GM19463 (cell line): ENCODE measurements at regions not wholly inside any gene's neighbourhood (a gene's known extent, or its start where the extent isn't known, plus 50 kb on each side); places are given as distances from the start of the nearest gene placed in this dataset.

ENCODE experiments used
- ATAC-seq: cut with Tn5 transposase; IDR thresholded peaks from one replicate; pipeline ENCODE4 v1.9.1; 2021; ENCODE audit warnings: mild to moderate bottlenecking, moderate library complexity; ENCODE audit not compliant: unreplicated experiment

DNA sequence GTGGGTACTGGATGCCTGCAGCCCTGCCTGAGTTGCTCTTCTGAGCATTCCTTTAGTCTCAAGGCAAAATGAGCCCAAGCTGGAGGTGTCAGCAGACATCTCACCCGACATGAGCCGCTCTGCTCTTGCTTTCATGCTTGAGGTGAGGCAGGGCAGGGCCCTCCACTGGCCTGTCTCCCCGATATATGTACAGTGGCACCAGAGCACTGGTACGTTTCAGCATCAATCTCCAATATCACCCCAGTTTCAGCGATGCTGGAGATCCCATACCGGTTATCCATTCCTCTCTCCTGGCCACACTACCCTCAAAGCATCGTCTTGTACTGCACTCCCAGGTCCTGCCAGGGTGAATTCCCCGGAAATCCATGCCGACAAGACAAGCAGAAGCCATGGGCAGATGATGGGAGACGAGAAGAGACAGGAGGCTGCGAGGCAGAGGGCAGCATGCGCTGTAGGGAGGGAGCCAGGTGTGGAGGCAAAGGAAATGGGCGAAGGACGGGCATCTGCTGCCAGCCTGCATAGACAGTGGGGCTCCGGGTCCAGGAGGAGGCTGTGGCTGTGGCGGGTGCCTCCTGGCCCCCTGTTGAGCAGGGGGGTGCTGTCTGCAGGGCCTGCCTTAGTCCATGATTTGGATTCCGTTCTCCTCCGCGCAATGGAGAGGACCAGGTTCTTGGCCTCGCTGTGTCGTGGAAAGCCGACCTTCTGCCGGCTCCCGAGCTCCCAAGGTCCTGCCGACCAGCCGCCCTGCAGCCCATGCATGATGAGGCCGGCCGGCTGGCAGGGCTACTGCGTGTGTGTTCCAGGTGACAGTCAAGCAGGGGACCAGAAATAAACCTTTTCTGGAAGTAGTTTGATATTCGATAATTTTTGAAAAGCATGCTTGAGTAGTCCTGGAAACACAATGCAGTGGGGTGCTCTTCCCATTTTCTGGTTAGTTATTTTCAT, 152.2 kb upstream of the IRX2 start:
- ATAC-seq = no peak

GRCh38 chr5:2902742-2903297, 151.3 kb upstream of the IRX2 start:
- ATAC-seq = no peak

DNA sequence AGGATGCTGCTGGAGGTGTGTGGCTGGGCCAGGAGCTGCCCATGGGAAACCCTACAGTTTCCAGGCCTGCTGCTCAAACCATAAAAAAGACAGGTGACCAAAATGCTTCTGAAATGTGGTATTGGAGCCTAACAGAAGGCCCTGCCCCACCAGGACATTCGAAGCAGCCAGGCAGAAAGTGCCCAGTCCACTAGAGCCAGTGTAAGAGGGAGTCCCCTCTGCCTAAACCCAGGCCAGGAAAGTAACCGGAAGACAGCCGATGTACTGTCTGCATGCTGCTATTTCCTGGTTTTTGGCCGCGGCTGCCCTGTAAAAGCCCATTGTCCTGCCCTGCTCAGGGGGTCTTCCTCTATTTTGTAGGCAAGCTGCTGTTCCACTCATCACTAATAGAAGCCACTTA, 150.7 kb upstream of the IRX2 start:
- no peak for ATAC-seq

DNA sequence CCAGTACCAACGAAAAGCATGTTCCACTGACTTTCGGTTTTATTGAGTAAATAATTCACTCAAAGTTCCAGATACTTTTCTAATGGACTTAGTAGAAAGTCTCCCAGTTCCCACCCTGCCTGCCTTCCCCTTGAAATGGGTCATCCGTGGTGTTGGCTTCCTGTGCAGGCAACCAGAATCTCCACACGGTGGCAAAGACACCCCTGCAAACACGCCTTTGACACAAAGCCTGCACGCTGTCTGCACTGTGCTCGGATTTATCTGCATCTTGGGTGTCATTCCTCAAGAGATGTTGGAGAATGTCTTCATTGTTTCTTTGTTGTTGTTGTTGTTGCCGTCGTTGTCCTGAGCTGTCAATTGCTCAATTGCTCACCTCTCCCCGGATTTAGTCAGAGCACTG, 150.0 kb upstream of the IRX2 start:
- ATAC-seq = no peak

DNA sequence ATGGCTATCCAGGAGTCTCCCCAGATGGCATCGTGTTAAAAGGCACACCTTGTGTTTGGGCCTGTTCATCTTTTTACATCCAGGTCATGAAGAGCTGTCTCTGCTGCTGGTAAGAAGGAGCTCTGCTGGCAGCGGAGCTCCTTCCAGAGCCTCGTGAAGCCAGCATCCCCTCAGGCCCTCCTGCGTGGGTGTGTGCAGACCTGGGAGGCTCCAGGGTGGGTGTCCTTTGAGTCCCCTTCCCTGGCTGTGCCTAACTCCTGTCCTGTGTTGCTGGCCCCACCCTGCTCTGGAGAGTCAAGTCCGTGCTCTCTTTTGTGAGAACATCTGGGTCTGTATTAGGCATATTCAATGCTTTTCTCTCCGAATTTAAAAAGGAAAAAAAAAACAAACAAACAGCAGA, 149.6 kb upstream of the IRX2 start:
- no peak for ATAC-seq

DNA sequence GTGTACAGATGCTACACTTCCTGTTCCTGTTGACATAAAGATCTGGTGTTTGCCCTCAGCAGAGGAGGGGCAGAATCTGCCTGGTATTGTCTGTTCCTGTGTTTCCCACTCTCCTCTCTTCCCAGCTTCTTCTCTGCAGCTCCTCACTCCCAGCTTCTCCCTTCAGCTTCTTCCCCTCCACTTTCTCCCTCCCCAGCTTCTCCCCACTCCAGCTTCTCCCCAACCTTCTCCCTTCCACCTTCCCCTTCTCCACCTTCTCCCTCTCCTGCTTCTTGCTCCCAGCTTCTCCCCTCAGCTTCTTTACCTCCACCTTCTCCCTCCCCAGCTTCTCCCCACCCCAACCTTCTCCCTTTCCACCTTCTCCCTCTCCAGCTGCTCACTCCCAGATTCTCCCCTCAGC, 148.9 kb upstream of the IRX2 start:
- ATAC-seq = no peak

DNA sequence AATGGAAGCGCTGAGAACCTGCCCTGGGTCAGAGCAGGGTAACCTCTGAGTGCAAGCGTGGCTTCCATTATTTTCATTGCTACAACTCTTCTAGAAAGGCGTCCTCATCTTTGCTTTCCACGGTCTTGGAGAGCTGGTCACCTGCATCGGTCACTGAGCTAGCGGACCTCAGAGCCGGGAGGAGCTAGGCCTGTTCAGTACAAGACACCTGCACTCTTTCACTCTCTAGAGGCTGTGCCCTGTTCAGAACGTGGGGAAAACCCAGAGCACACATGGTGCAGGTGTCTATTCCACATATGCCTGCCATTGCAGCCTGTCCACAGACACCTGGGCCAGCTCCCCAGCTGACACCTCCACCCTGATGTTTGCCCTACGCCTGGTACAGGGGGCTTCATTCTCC, 147.8 kb upstream of the IRX2 start:
- ATAC-seq = no peak

GRCh38 chr5:2898661-2899060, 147.2 kb upstream of the IRX2 start:
- no peak for ATAC-seq

DNA sequence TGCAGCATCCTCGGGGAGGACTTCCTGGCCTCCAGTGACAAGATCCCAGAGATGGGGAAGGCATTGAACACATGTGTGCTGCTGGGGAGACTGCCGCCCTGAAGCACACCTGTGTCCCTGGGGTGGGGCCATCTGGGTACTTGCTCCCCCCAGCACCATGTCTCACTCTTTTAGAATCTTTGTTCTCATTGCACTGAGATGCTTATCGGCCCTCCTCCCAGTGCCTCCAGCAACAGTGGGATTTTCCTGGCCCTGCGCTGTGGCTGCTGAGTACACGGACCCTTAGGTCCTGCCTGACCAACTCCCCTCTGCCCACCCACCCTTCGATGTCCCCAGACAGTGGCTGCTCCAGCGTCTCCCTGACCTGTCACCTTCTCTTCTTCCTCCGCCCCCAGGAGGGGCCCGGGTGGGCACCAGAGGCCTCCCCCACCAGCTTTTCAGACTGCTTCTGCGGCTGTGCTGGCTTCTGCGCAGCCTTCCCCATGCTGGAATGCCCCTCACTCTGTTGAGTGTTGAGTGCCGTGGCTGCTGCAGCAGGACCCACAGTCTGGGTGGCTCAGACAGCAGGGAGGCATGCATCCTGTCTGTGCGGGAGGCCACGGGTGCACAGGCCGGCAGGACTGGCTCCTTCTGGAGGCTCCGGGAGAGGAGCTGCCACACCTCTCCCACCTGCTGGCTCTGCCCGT, 145.9 kb upstream of the IRX2 start:
- no peak for ATAC-seq

DNA sequence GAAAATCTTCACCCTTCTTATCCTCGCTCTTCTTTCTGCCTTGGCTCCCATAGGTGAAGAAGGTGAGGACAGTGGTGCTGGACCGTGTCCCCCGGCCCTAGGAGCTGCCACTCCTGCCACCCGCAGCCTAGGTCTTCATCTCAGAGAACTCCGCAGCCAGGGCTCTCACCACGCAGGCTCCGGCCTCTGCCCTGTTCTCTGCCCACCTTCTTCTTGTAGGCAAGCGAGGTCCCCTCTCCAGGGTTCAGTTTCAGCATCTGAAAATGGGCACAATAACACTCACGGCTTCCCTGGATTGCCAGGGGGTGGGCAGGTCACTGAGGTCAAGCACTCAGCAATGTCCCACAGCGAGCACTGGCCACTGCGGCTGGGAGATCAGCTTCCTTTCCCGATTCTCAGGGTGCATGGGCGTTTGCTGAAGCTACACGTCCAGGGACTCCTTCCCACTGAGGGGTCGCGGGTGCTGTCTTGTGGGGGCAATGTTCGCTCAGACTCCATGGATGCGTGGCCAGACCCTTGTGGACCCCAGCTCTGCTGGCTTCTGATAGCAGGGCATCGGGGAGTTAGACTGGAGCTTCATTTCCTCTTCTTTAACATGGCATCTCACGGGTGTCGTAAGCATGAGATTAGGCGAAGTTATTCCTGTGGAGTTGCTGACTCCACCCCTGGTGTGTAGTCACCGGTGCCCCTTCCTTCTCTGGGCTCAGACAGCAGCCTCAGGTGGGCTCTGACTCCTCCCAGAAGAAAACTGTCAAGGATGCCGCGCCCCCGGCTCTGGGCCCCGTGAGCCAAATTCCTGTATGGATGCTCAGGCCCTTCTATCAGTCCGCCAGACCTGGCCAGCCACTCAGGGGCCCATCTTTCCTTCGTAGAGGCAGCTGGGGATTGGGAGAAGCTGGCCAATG, 145.1 kb upstream of the IRX2 start:
- ATAC-seq = no peak

GRCh38 chr5:2895876-2896275, 144.4 kb upstream of the IRX2 start:
- no peak for ATAC-seq

DNA sequence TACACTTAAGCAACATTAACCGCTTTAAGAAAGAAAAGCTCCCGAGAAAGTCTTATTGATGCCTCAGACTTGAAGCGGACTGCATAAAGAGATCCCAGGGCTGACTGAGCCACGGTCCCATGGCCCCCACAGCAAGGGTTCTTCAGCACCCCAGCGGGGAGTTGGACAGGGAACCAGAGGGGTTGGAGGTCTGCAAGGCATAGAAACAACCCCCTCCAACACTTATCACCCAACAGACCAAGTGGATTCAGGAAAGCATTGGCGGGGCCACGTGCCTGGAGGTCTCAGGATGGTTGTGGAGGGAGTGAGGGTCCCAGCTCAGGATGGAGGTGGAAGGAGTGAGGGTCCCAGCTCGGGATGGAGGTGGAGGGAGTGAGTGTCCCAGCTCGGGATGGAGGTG, 143.7 kb upstream of the IRX2 start:
- no peak for ATAC-seq

GRCh38 chr5:2894736-2895135, 143.3 kb upstream of the IRX2 start:
- ATAC-seq = no peak

DNA sequence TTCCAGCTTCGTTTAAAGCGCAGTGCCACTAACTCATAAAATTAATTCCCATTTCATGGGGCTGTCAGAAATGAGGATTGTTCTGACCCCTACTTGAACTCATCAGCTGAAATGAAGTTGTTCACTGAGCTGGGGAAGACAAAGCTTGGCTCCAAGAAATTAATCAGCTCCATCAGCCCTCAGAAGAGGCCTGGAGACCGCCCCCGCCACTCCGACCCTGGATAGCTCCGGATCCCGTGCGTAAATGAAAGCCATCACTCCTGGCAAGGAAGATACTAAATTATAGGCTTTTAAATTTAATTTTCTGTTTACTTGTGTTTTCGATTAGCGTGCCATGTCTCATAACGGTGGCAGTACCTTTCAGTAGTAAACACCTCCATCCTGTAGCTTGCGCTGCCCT, 142.8 kb upstream of the IRX2 start:
- no peak for ATAC-seq

DNA sequence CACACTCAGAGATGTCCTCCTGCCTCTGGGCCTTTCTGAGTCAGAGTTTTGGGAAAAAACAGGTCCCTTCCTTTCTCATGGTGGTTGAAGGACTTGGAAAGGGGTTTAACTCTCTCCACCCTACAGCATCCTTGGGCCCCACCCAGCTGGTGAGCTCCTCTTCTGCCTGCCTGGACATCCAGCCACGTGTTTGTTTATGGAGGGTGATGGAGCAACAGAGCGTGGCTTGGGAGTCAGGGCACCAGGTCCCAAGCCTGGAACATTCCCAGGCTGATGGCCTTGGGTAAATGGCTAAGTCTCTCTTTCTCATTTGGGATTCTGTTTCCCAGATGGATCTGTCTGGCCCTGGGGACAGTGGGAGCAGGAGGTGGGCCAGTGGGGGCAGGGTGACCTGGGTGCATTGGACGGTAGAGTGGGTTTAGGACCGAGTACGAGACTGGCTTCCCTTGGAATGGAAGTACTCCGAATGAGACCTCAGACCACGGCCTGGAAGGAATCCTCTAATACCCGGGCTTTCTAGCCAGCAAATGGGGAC, 141.1 kb upstream of the IRX2 start:
- no peak for ATAC-seq

DNA sequence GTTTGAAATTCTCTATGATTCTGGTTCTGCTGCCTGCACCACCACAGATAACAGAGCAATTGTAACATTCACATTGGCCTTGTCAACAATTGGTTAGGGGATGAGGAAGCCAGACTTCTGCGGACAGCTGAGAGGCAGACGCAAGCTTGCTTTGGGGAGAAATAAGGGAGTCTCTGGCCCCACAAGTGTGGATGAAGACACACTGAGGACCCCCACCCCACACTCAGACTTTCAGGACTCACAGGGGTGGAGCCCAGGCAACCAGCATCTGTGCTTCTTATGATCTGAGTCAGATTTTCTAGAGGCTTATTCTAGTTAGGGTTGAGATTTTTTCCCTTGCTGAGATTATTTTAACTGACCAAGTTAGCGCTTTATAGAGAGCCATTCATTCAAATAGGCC, 140.3 kb upstream of the IRX2 start:
- no peak for ATAC-seq

GRCh38 chr5:2890011-2890410, 138.5 kb upstream of the IRX2 start:
- ATAC-seq = no peak

GRCh38 chr5:2888520-2889060, 137.1 kb upstream of the IRX2 start:
- no peak for ATAC-seq

DNA sequence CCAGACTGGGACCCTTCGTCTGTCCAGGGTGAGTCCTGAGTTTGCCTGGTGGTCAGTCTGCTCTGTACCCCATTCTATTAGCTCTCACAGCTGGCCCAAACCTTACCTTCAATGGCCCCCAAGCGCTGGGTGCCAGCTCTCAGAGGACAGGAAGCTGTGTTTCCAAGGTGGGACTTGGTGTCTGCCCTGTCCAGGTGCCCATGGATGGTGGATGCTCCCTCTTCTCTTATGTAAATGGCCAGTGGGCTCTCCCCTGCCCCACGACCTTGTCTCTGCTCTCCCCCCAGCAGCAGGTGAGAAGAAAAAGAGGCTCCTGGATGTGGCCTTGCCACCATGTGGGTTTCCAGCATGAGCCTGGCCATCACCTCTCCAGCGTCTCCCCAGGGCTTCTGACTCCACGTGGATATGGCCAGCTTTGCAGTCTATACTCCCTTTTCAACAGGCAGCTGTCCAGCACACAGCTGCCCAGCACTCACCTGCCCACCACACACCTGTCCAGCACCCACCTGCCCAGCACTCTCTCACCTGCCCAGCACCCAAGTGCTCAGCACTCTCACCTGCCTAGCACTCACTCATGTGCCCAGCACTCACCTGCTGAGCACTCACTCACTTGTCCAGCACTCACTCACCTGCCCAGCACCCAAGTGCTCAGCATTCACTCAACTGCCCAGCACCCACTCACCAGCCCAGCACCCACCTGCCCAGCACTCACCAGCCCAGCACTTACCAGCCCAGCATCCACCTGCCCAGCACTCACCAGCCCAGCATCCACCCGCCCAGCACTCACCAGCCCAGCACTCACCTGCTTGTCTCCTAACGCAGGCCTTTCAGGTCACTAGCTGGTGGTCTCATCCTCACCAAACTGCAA, 136.2 kb upstream of the IRX2 start:
- no peak for ATAC-seq

DNA sequence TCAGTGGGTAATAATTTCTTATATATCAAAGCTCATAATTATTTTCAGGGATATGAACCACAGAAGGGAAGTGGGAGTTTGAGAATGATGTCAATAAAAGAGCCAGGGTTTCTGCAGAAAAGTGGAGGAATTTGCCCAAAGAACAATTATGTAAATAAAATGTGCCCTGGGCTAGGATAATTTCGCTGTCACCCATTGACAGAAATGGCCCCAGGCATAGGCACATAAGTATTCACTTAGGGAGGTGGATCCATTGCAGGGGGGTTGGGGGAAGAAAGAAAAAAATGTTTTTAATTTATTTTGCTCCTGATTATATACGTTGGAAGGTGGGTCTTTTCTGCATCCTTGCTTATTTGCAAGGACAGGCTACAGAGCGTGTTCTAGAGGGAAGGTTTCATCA, 135.1 kb upstream of the IRX2 start:
- no peak for ATAC-seq
